ENCODE measurements at regions not wholly inside any gene's neighbourhood (a gene's known extent, or its start where the extent isn't known, plus 50 kb on each side); places are given as distances from the start of the nearest gene placed in this dataset.

- TF ChIP-seq USF1 (IDR thresholded peaks at IDR 0.05; ENCODE audit: borderline replicate concordance, low read depth) (no peak), GATA2 (CRISPR knock-in tag; IDR thresholded peaks at IDR 0.05) (no peak), CHD2 (IDR thresholded peaks at IDR 0.05; ENCODE audit: low read length, partially characterized antibody) (no peak), FOXJ3 (CRISPR knock-in tag; IDR thresholded peaks at IDR 0.05) (no peak), YY1 (IDR thresholded peaks at IDR 0.05; ENCODE audit: low read depth) (no peak), ELF1 (IDR thresholded peaks at IDR 0.05) (no peak), GABPA (IDR thresholded peaks at IDR 0.05; ENCODE audit: low read depth) (no peak), MAX (IDR thresholded peaks at IDR 0.05; ENCODE audit: low read depth) (0 out of 2 replicates have a peak, but pooled peaks have one; percentile 15), FOXM1 (IDR thresholded peaks at IDR 0.05; ENCODE audit: low read depth) (no peak), REST (IDR thresholded peaks at IDR 0.05; ENCODE audit: low read depth, low read length) (no peak), CTCF (IDR thresholded peaks at IDR 0.05) (no peak), EP300 (IDR thresholded peaks at IDR 0.05; ENCODE audit: borderline replicate concordance in 1 of 2, low read depth in 1 of 2, low read length in 1 of 2) (peak in 1 of 2 experiments; percentile 43; a peak in 1 of 4 replicates), EZH2phosphoT487 (IDR thresholded peaks at IDR 0.05; ENCODE audit: borderline replicate concordance, low read depth) (no peak), FOSL2 (IDR thresholded peaks at IDR 0.05; ENCODE audit: borderline replicate concordance, low read depth) (peak; percentile 79)
These were observed 205.3 kb upstream of the NAV3 start (continued) for GRCh38 chr12:77625441-77625840.

- Histone ChIP-seq H3K79me2 (ENCODE audit: insufficient read depth) (no peaks in the 10 kb centered on the region), H3K36me3 (replicated peaks in 1 of 2; ENCODE audit: control insufficient read depth in 1 of 2, insufficient read depth in 2 of 2, low read length in 1 of 2) (peaks cover 0 to 5% of the 10 kb centered on the region in 2 experiments), H3K4me3 (ENCODE audit: low read depth in 2 of 2, low read length in 1 of 2) (no peak overlapping the region), H3K4me1 (ENCODE audit: control insufficient read depth in 1 of 2, insufficient read depth in 2 of 2, low read depth in 1 of 2, low read length in 1 of 2) (0 out of 4 replicates have a peak, but pooled peaks cover 0 to 6% of the 10 kb centered on the region in 2 experiments), H3K4me2 (no peak overlapping the region), H3K27ac (ENCODE audit: low read depth in 2 of 2, low read length in 1 of 2) (no peak overlapping the region), H3K9me3 (no peaks in the 10 kb centered on the region), H2AFZ (ENCODE audit: low read depth) (no peak overlapping the region), H3K27me3 (ENCODE audit: insufficient read depth) (no peaks in the 10 kb centered on the region), H3F3A (replicated peaks; ENCODE audit: insufficient read depth) (no peaks in the 10 kb centered on the region), H4K20me1 (ENCODE audit: insufficient read depth) (no peaks in the 10 kb centered on the region), H3K9ac (no peak overlapping the region), H3K9me2 (no peaks in the 10 kb centered on the region)
- CTCF ChIA-PET = no interaction called here
- no peak for TF ChIP-seq REST (IDR thresholded peaks at IDR 0.05; ENCODE audit: low read depth, low read length)
- TF ChIP-seq PBX3 (IDR thresholded peaks at IDR 0.05) = peak; percentile 30; the same call in 1 of the 2 replicates
- WGBS (ENCODE audit: low lambda C conversion rate) = 43% methylated on average over 3 of the region's 3 CpGs
- POLR2A ChIA-PET = no interaction called here
- no peak for DNase-seq
These were observed 211.3 kb upstream of the NAV3 start for GRCh38 chr12:77619425-77619824.
